Transverse colon (tissue), 4 donors: ENCODE measurements at regions not wholly inside any gene's neighbourhood (a gene's known extent, or its start where the extent isn't known, plus 50 kb on each side); places are given as distances from the start of the nearest gene placed in this dataset.

Source experiments
- CTCF ChIP-seq, 5 experiments: fragments of 200-600 bp in 3 of 5; fragments of 450-650 bp in 2 of 5; sonication (generic) in 3 of 5; IDR thresholded peaks; 1 replicate in 2 of 5; 2 replicates in 3 of 5; pipeline ENCODE4 v1.5.1; 2016 to 2017; ENCODE audit warnings: antibody characterized with exemption in 5 of 5, inconsistent platforms in 3 of 5, mild to moderate bottlenecking in 2 of 5, moderate library complexity in 1 of 5
- EP300 ChIP-seq: sonication (generic); formaldehyde crosslinking; IDR thresholded peaks from one replicate; pipeline ENCODE4 v1.6.1; 2017; ENCODE audit warnings: antibody characterized with exemption, low read depth
- POLR2A ChIP-seq: fragments of 450-650 bp; IDR thresholded peaks from one replicate; pipeline ENCODE4 v1.6.1; 2016; ENCODE audit warnings: antibody characterized with exemption, mild to moderate bottlenecking, moderate library complexity
- POLR2AphosphoS5 ChIP-seq, 3 donors: sonication (generic); formaldehyde crosslinking; IDR thresholded peaks; one replicate each; pipeline ENCODE4 v1.6.1; 2016; ENCODE audit warnings: antibody characterized with exemption in 3 of 3

DNA sequence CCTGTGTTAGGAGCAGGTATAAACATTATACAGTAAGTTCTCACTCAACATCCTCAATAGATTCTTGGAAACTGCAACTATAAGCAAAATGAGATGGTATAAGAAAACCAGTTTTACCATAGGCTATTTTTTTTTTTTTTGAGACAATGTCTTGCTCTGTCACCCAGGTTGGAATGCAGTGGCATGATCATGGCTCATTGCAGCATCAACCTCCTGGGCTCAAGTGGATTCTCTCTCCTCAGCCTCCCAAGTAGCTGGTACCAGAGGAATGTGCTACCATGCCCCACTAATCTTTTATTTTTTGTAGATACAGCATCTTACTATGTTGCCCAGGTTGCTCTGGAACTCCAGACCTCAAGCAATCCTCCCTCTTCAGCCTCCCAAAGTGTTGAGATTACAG, 50.1 kb upstream of the ADRB2 start:
- no peak for TF ChIP-seq POLR2AphosphoS5 (IDR thresholded peaks at IDR 0.05)
- TF ChIP-seq POLR2A: no peak
- TF ChIP-seq CTCF (IDR thresholded peaks at IDR 0.05): no peak
- TF ChIP-seq EP300: no peak
